M059J (cell line): ENCODE measurements at regions not wholly inside any gene's neighbourhood (a gene's known extent, or its start where the extent isn't known, plus 50 kb on each side); places are given as distances from the start of the nearest gene placed in this dataset.
A peak's percentile ranks its signal among the peaks of the same experiment; 100 is the strongest.

Source experiments
- DNase-seq: peaks from one replicate; pipeline ENCODE4 v3.0.0-alpha.2; 2012; ENCODE audit warnings: low read depth

DNA sequence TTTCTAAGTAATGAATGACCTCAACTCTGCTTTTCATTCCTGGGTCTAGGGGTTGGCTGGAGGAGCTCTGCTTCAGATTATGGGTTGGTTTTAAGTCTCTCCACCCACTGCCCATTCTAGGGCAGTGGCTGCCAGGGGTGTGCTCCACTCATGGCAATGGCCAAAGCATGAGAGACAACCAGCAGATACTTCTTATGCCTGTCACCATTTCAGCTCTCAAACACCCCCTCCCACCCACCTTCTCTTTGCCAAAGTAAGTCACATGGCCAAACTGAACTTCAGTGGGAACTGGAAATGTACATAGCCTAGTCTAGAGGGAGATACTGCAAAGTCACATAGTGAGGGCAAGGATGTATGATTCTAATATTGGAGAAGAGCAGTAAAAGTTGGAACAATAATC is 285.3 kb downstream of the RPLP1 start:
- DNase-seq: no peak

DNA sequence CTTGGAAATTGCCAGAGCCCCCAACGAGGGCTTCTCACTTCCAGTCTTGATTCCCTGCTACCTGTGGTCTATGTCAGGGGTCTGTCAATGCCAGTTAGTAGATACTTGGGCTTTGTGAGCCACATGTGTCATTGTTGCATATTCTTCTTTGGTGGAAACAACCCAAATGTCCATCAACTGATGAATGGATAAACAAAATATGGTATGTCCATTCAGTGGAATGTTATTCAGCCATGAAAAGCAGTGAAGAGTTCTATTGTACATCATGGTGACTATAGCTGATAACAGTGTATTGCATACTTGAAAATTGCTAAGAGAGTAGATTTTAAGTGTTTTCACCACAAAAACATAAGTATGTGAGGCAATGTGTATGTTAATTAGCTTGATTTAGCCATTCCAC is 288.1 kb downstream of the RPLP1 start:
- no peak for DNase-seq

DNA sequence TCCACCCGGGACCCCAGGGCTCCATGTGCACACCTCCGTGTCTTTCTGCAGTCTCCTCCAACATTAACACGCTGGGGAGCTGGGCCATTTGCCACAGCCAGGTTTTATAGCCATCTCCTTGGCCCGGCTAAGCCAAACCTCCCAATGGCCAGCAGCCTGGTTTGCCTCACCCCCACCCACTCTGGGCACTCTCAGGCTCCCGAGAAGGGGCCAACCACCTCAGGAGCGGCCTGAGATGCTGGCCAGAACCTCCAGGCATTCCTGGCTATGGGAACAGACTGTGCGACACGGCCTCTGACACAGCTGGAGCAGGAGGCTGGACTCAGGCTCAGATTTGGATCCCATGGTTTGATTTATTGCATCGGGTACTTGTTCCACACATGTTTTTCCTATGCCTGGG is 289.7 kb downstream of the RPLP1 start:
- DNase-seq: no peak

DNA sequence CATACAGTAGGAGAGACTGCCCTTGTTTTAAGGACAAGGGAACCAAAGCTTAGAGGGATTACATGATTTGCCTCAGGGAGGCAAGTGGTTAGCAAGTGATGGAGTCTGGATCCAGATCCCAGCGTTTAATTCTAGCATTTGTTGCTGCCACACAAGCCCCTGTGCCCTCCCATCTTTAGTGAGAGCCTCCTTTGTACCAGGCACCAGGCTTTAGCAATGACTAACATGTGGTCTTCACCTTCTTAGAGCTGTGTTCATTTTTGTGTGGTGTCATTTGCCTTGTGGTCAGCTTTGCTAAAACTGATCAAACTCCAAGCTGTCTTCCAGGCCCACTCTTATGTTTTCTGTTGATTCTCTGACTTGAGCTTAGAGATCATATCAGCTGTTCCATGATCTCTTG is 290.5 kb downstream of the RPLP1 start:
- peak; percentile 23 for DNase-seq

DNA sequence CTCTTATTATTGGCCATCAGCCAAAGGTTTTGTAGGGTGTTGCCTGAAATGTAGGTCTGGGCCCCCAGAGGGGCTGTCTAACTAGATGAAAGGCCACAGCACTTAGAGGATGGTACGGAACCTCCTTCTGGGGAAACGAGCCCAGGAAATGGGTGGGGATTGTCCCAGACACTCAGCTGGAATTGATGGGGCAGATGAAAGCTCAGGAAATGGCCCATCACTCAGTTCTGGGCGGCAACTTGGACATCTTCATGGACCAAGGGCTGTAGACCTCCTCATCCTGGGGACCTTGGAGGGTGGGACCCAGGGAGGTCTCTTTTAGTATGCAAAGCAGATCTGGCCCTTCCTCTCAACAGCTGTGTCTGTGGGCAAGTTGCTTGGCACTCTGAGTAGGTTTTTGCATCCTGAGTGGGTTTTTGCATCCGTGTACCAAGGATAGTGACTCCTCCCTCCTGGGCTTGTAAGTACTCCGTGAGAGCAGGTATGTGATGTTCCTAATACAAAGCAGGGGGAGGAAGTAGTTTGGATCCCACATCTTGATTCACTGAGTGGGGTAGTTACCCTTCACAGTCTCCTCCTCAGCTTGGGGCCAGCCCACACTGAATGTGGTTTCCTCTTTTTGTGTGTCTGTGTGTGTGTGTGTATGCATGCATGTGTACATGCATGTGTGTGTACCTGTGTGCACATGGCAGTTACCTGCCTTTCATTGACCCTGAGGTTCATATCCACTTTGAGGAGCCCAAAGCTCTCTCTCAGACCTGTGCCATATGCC is 292.0 kb downstream of the RPLP1 start:
- DNase-seq: no peak

DNA sequence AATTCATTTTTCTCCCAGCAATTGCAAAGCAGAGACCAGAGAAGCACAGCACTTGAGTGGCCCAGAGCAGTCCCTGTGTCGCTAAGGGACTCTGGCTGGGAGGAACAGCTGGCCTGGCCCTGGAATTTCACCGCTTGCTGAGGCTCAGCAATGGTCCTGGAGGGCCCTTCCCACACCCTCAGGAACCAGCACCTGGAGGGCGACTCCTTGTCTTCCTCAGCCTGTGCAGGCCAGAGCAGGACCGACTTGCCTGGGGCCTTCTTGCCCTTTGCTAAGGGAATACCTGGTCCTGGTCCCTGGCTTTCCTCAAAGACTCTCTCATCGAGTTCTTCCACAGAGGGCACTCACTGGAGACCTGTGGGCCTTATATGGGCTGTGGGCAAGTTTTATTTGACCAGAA is 294.6 kb downstream of the RPLP1 start:
- no peak for DNase-seq

DNA sequence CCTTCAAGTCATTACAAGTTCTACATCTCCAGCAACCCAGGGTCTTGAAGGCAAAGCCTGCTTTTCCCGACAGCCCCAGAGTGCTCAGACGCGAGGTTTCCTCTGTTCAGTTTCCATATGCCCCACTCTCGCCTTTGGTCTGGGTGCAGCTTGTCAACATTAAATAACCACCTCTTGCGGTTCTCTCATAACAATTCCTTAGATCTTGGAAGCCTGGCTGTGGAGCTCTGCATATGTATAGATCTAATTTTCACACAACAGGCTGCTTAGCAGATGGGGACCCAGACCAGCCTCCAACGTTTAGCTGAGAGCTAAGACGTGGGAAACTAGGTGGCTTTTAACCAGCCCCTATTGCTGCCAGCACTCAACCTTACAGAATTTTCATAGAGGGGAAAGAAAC is 295.5 kb downstream of the RPLP1 start:
- DNase-seq: no peak

DNA sequence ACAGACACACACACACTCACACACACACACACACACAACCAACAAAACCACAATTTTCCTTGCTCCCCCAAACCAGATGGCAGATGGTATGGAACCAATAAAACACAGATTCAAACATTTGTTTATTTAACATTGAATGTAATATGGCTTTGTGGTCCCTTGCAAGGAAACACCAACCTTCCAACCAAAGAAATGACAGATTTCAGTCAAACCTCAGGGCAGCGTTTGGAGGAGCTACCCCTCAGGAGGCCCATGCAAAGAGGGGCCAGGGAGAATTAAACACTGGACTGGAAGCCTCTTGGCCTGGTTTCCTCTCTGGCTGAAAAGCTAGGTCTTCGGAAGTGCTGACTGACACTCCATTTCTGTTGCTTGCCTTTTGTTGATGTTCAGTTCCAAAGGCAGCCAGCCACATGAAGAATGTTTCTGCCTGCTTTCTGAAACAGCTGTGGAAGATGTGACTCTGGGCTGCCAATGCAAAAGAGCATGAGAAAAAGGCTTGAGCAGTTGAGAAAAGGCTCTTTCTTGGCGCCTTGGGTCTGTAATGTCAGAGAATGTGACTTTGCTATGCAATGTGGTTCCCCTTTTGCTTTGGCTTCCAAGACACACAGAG is 296.1 kb downstream of the RPLP1 start:
- DNase-seq: no peak

DNA sequence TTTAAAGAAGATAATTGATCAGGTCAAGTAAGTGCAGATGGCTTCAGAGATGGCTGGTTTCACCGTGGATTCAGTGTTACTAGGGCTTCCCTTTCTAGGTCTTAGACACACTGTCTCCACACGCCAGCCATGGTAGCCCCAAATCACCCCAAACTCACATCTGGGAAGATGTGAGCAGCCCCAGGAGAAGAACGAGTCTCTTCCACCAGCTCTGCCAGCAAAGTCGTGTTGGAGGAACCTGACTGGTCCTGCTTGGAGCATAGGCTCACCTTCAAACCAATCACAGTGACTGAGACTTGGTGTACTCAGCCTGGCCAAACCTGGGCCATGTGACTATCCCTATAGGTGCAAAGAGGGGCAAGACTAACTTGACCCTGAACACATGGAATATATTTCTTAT is 296.7 kb downstream of the RPLP1 start:
- DNase-seq: no peak

DNA sequence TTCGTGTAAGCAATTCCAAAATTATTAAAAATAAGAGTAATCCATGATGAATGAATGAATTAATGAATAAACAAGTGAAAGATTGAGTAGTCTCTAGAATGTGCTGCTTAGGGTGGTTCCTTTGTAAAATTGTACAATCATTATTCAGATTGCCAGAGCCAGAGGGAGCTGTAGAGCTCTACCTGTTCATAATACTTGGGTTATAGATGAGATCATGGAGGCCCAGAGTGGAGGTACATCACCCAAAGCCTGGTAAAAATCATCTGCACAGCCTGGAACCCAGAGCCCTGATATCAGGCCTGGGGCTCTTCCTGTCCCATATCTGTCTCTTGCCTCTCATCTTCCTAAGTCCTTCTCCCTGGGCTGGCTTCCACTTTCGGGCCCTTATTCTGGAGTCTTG is 297.2 kb downstream of the RPLP1 start:
- DNase-seq: no peak

DNA sequence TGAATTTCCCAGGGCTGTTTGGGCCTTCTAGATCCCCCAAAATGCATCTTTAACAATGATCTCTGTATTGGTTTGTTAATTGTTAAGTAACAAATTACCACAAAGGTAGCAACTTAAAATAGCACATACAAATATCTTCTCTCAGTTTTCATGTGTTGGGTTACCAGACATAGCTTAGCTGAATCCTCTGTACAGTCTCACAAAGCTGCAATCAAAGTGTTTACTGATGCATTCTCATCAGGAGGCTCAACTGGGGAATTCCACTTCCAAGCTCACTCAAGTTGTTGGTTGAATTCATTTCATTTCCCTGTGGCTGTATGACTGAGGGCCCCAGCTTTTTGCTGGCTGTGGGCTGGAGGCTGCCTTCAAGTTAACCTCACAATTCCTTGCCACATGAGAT is 297.6 kb downstream of the RPLP1 start:
- DNase-seq: no peak

DNA sequence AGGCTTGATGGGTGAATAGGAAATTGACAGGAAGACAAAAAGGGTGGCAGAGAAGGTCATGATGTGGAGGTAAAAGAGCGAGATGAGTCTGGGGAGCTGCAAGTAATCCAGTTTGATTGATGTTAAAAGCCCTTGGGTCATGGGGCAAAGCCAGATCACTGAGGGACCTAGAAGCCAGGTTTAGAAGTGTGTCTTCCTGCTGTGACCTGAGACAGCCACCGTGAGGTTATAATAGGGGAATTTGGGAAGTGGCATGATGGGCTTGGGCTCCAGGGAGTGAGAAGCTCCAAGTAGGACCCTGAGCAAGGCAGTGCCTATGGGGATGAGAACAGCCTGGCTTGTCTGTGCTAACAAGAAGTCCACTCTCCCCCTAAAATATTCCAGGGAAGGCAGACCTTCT is 298.5 kb downstream of the RPLP1 start:
- no peak for DNase-seq

DNA sequence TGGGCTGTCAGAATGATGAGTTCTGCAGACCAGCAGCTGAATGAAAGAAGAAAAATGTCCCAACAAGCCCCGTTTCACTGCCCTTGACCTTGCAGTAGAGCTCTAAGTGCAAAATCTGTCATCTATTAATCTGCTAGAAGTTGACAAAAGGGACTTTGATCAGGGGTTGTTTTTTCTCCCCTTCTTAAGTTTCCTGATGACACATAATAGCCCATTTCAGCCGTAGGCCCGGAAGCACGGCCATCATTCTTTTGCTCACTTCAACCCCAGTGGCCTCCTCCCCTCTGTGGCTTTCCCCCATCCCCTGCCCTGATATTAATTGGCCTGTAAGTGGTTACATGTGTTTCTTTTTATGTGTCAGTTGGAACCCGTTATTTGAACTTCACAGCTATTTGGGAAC is 298.9 kb downstream of the RPLP1 start:
- DNase-seq: peak; percentile 25

DNA sequence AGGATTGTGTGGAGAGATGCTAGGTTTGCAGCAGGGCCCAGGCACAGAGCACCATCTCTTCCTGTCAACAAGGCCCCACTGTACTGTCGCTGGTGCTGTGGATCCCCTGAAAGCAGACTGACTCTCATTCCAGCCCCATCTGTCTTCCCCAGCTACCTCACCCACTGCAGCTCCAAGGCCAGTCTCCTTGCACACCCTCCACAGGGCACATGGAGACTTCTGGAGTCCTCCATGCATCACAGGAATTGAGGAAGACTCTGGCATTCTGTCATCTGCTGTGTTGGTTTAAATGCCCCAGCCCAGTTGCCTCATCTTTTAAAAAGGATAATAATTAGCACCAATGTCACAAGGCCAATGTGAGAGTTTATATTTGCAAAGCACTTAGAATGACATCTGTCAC is 301.2 kb downstream of the RPLP1 start:
- no peak for DNase-seq

DNA sequence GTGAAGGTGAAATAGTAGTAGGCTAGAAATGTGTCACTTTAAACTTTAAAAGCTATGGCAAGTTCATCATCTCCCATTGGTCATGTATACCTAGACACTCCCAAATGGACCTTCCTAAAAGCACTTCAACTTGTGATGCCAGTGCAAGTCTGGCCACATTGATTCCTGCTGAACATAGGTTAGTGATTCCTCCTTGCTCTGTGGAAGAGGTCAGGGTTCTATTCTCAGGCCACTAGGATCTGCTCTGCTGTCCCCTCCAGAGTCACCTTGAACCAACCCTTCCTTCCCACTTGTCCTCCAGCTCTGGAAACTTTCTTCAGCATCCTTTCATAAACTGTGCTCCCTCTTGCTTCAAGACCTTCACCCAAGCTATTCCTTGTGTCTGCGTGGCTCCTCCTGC is 301.7 kb downstream of the RPLP1 start:
- no peak for DNase-seq

DNA sequence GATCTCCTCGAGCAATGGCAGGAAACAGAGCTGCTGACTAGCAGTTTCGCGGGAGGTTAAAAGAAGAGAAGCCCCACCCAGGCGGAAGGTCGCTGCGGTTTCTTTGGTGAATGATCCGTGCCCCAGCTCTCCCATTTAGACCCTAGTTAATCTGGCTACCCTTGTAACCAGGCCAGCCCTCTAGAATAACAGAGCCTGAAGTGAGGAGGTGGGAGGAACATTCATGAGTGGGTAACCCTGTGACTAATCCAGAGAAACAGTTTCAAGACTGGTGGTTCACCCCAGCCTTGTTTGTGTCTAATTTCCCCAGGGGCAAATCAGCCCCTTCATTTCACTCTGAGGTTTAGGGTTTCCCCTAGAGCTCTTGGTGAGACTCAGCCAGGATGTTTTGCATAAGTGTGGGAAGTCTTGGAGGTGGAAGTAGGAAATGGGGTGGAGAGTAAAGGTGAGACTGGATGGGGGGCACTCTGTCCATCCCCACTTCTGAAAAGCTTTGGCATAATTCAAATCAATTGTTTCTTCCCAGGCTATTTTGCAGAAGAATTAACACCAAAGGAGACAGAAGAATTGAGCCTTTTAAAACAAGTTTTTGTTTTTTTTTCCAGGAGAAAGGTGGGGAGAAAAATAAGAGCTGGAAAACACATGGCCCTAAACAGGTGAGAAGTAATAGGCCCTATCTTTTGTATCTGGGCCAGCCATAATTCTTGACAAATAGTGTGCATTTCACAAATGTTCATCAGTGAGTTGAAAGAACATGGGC is 303.1 kb downstream of the RPLP1 start:
- DNase-seq: peak; percentile 80

DNA sequence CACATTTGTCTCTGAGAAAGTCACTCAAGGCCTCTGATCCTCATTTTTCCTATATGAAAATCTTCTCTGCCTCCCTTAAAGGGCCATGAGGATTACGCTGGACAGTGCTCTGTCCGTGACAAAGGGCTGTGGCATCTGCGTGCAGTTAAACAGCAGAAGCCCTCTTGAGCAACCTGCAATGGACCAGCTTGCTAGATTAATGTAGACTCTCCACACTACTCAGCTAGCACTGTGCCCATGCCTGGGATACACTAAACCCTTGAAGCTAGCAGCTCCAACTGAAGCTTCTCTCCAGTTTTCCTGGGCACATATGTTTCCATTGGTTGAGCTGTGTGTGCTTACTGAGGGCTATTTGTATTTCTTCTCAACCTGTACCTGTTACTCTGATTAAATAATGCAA is 303.8 kb downstream of the RPLP1 start:
- no peak for DNase-seq

DNA sequence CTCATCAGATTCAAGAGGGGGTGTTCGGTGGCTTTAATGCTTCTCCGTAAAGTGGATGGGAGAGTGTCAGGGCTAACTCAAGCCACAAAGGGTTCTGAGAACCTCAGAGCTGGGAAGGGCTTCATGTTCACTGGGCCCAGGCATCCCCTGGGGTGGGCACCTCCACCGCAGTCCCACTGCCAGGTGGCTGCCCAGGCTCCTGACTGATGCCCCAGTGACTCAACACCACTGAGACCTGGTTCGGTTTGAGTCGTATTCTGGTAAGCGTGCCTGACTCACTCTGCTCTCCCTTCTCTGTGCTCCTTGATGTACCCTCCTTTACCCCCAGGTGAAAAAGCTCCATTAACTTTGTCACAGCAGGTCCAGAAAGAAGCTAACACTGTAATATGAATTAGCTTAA is 304.6 kb downstream of the RPLP1 start:
- DNase-seq: peak; percentile 70

DNA sequence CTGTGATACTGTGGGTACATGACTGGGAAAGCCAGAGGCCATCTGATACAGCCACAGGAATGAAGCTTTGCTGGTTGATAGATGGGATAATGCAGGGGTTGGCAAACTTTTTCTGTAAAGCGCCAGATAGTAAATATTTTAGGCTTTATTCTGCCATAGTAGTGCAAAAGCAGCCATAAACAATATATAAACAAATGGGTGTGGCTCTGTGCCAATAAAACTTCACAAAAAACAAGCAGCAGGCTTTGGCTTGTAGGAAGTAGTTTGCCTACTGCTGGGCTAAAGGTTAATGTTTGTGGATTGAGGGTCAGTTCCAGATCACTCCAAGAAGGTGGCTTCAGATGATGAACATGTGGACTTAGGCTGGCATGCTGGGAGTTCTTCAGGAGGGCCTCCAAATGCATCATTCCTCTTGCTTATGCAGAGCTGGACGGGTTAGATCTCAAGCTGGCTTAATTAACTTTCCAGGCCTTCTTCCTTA is 305.7 kb downstream of the RPLP1 start:
- DNase-seq: peak; percentile 91

DNA sequence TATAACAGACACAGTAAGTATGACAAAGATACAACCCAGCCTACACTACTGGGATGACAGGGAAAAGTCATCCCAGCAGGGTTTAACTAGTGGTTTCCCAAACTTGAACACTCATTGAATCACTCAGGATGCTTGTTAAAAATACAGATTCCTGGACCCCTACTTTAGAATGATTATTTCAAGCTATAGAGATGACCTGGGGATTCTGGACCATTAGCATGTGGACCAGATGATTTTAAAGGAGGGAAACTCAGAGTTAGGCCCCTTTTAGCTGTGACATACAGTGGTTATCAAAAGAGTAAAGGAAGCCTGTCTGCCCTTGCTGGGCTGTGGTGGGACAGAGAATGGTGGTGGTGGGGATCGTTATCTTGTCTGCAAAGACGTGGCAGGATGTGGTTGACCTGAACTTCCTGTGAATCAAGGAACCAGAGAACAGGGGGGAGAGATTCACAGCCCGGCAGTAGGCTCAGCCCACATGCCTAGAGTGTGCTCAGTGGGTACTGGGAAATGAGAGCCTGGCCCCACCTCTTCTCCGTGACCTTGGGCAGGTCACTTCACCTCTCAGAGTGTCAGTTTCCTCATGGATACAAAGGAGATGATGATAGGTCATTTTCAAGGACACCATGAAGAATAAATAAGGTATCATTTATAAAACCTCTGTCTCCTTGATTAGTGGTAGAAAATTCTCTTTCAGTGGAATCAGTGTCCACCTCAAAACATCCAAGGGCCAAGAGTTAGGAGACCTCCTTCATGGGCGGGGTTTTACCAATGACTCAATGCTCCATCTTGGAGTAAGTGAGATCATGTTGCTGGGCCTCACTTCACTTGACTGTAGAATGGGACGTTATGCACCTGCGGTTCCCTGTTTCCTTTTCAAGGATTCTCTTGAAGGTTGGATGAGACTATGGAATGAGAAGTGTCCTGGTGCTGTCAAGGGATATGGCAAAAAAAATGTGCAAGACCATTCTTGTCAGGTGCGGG is 306.5 kb downstream of the RPLP1 start:
- DNase-seq: peak; percentile 82

DNA sequence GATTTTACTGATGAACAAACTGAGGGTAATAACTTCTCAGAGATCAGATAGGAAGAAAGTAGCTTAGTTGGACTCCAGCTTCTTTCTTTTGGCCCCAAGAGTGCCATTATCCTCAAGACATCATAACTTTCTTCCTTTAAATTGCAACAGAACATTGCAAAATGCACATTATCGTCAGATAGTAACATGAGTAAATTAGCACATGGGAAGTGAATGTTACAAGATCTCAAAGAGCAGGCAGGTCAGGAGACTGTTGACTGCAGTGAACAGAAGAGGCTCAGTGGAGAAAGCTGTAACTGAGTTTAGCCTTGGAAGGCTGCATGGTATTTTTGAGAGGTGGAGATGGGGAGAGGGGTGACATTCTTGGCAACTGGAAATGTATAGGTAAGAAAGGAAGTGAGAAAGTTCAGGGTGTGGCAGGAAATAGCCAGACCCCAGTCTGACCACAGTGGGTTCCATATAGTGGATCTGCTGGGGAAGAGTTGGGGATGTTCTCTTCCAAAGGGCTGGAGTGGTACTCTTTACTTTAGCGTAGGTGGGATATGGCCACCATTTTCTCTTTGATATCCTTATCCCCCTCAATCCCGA is 307.7 kb downstream of the RPLP1 start:
- DNase-seq: no peak
